ENCODE measurements at regions not wholly inside any gene's neighbourhood (a gene's known extent, or its start where the extent isn't known, plus 50 kb on each side); places are given as distances from the start of the nearest gene placed in this dataset.

GRCh38 chr3:84307339-84307738 is 651.5 kb upstream of the CADM2 start:
- TF ChIP-seq CTCF (IDR thresholded peaks at IDR 0.05; ENCODE audit: low read depth, low read length, poor library complexity, severe bottlenecking) (no peak), EZH2phosphoT487 (IDR thresholded peaks at IDR 0.05; ENCODE audit: borderline replicate concordance, low read length) (no peak)

Data from DOHH2 (cell line).